ENCODE measurements at regions not wholly inside any gene's neighbourhood (a gene's known extent, or its start where the extent isn't known, plus 50 kb on each side); places are given as distances from the start of the nearest gene placed in this dataset.

DNA sequence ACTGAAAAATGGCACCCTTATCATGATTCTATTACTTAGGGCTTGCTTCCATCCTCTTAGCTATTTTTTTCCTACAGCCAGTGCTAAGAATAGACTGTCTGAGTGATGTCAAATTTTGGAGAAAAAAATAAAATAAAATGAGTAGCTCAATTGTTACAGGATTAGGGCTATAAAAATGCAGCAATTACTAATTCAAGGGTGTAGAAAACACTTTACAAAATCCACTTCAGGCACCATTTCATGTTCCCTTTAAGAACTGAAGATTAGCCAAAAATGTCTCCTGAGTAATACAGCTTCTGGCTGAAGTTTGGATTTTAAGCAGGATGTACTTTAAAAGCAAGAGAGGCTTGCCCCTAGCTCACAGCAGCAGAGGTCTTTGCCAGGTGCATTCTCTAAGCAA lies 240.5 kb upstream of the IRX1 start:
- TF ChIP-seq, protein P1, sequence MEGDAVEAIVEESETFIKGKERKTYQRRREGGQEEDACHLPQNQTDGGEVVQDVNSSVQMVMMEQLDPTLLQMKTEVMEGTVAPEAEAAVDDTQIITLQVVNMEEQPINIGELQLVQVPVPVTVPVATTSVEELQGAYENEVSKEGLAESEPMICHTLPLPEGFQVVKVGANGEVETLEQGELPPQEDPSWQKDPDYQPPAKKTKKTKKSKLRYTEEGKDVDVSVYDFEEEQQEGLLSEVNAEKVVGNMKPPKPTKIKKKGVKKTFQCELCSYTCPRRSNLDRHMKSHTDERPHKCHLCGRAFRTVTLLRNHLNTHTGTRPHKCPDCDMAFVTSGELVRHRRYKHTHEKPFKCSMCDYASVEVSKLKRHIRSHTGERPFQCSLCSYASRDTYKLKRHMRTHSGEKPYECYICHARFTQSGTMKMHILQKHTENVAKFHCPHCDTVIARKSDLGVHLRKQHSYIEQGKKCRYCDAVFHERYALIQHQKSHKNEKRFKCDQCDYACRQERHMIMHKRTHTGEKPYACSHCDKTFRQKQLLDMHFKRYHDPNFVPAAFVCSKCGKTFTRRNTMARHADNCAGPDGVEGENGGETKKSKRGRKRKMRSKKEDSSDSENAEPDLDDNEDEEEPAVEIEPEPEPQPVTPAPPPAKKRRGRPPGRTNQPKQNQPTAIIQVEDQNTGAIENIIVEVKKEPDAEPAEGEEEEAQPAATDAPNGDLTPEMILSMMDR (IDR thresholded peaks at IDR 0.05) = no peak
- no peak for TF ChIP-seq POLR2A (IDR thresholded peaks at IDR 0.05)

Measured in lower leg skin (tissue), 3 donors.